Body of pancreas (tissue), 4 donors: ENCODE measurements at regions not wholly inside any gene's neighbourhood (a gene's known extent, or its start where the extent isn't known, plus 50 kb on each side); places are given as distances from the start of the nearest gene placed in this dataset.

ENCODE experiments used
- ATAC-seq: fragments of 150-250 bp; one replicate; pipeline ENCODE4 v1.9.1; 2016
- DNase-seq, 4 donors: peaks; one replicate each; pipeline ENCODE4 v3.0.0-alpha.2; 2019
- H3K27ac ChIP-seq, 4 donors: fragments of 200-600 bp; sonication (generic); 1 replicate in 3 of 4; 2 replicates in 1 of 4; pipeline versions ENCODE4 v1.5.1 to v1.6.1; 2016 to 2019; ENCODE audit warnings: mild to moderate bottlenecking in 1 of 4, mixed read lengths in 1 of 4, moderate library complexity in 1 of 4
- H3K27me3 ChIP-seq, 2 donors: fragments of 200-600 bp; sonication (generic); one replicate each; pipeline ENCODE4 v1.6.0; 2016; ENCODE audit warnings: mild to moderate bottlenecking in 1 of 2
- H3K36me3 ChIP-seq, 2 donors: fragments of 200-600 bp; sonication (generic); replicated peaks in 1 of 2; 2 replicates each; pipeline ENCODE4 v1.5.1; 2016; ENCODE audit warnings: low read depth in 2 of 2; ENCODE audit not compliant: insufficient read depth in 1 of 2
- H3K4me1 ChIP-seq: fragments of 200-600 bp; sonication (generic); one replicate; pipeline ENCODE4 v1.6.0; 2016
- H3K4me3 ChIP-seq, 2 donors: fragments of 200-600 bp; sonication (generic); 1 replicate in 1 of 2; 2 replicates in 1 of 2; pipeline ENCODE4 v1.5.1; 2016 to 2019
- H3K9me3 ChIP-seq, 3 donors: fragments of 200-600 bp; sonication (generic); 1 replicate in 2 of 3; 2 replicates in 1 of 3; pipeline ENCODE4 v1.5.1; 2016
- POLR2A ChIP-seq, 3 donors: fragments of 450-650 bp; IDR thresholded peaks; one replicate each; pipeline ENCODE4 v1.6.1; 2016; ENCODE audit warnings: antibody characterized with exemption in 3 of 3, mild to moderate bottlenecking in 2 of 3
- WGBS, 2 donors: methylation state at CpG; one replicate each; pipeline ENCODE4 v1.1.5; 2017; 5-methylcytosine and 5-hydroxymethylcytosine counted together
- intact Hi-C: fragments of 100-400 bp; cut with DNase I; formaldehyde crosslinking; loops from one replicate; pipeline ENCODE4 v1.15.1; 2023
- TF ChIP-seq, protein P1 (sequence below), 7 experiments: fragments of 450-650 bp in 4 of 7; fragments of 200-600 bp in 3 of 7; sonication (generic) in 3 of 7; IDR thresholded peaks; one replicate each; pipeline ENCODE4 v1.5.1; 2016 to 2019; ENCODE audit warnings: antibody characterized with exemption in 7 of 7

DNA sequence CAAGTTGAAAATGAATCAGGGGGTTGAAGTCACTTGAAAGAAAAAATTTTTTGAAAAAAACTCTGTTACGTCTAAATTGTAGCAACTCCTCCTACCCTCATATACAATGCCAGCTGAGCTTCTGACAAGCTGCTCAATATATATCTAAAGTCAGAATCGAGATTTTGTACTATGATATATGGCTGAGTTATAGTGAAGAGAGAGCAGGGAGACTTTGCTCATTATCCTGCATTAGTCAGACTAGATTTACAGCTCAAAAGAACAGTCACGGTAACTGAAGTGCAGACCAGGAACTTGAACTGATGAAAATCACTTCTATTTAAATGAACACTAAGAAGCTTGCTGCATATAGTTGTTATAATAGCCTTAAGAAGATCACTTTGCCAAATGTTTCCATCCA, 153.1 kb downstream of the LACC1 start:
- WGBS, 2 donors, result 71 to 77% methylated on average over 3 of the region's 3 CpGs
- TF ChIP-seq, protein P1, sequence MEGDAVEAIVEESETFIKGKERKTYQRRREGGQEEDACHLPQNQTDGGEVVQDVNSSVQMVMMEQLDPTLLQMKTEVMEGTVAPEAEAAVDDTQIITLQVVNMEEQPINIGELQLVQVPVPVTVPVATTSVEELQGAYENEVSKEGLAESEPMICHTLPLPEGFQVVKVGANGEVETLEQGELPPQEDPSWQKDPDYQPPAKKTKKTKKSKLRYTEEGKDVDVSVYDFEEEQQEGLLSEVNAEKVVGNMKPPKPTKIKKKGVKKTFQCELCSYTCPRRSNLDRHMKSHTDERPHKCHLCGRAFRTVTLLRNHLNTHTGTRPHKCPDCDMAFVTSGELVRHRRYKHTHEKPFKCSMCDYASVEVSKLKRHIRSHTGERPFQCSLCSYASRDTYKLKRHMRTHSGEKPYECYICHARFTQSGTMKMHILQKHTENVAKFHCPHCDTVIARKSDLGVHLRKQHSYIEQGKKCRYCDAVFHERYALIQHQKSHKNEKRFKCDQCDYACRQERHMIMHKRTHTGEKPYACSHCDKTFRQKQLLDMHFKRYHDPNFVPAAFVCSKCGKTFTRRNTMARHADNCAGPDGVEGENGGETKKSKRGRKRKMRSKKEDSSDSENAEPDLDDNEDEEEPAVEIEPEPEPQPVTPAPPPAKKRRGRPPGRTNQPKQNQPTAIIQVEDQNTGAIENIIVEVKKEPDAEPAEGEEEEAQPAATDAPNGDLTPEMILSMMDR (IDR thresholded peaks at IDR 0.05), result no peak
- TF ChIP-seq POLR2A (IDR thresholded peaks at IDR 0.05), result no peak
- Histone ChIP-seq H3K4me1 (no peaks in the 10 kb centered on the region), H3K27ac (no peak overlapping the region), H3K4me3 (no peak overlapping the region), H3K9me3 (no peaks in the 10 kb centered on the region), H3K27me3 (no peaks in the 10 kb centered on the region), H3K36me3 (no peaks in the 10 kb centered on the region)
- ATAC-seq (no peak), DNase-seq (no peak)
- intact Hi-C loops, result no loop called here

DNA sequence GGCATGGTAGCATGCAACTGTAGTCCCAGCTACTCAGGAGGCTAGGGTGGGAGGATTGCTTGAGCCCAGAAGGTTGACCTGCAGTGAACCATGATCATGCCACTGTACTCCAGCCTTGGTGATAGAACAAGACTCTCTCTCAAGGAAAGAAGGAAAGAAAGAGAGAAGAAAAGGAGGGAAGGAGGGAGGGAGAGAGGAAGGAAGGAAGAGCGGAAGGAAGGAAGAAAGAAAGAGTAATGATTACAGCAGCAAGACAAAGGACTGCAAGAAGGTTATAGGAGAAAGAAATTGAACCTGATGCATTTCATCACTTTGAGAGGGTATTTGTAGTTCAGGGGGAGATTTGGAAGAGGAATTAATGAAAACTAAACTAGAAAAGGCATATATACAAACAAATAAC, 155.7 kb downstream of the LACC1 start:
- H3K27me3 ChIP-seq, result no peaks in the 10 kb centered on the region
- intact Hi-C loops, result no loop called here
- no peak for TF ChIP-seq POLR2A (IDR thresholded peaks at IDR 0.05)
- TF ChIP-seq, protein P1 (IDR thresholded peaks at IDR 0.05), result no peak
- H3K9me3 ChIP-seq, result no peaks in the 10 kb centered on the region
- no peak overlapping the region for H3K4me3 ChIP-seq
- no peak overlapping the region for H3K27ac ChIP-seq
- DNase-seq, result no peak
- 58 to 100% methylated on average over 1 of the region's 1 CpG for WGBS, 2 donors
- no peak for ATAC-seq
- H3K4me1 ChIP-seq, result no peaks in the 10 kb centered on the region
- H3K36me3 ChIP-seq, result no peaks in the 10 kb centered on the region

DNA sequence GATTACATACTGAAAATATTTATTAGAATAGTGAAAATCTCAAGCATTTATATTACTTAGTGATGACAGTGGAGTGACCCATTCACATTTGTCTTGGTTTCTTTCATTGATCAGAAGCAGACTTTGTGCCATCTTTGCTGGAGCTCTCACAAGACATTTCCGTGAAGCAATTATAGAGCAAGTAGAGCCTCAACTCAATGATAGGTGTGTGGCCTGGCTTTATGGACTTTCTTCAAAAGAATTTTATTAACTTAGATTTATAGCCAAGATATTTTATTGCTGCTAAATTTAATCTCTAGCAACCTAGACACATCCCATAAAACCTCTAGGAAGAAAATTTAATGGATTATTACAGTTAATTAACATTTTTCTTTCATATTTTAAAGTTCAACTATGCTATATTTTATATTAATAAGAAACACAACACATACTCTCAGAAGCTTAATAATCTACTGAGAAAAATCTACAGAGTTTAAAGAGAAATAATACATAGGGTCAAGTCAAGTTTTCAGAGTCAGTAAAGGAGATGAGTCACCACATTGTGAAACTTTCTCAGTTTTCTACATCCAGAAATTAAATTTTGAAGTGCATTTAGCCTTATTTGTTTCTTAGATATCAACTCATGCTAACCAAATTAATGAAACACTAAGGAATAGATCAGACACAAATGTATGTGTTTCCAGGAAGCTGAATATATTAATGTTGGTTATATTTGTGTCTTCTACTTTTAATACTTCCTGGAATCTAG, 160.5 kb downstream of the LACC1 start:
- H3K36me3 ChIP-seq, result no peaks in the 10 kb centered on the region
- H3K4me3 ChIP-seq, result no peak overlapping the region
- H3K27ac ChIP-seq, result peak overlapping the region in 1 of 4 donors; percentile 6
- intact Hi-C loops, result loop anchor here (10.0 kb wide), 2 partner anchors 125 to 405 kb away; no protein-coding TSS in a partner anchor
- TF ChIP-seq, protein P1 (IDR thresholded peaks at IDR 0.05), result no peak
- TF ChIP-seq POLR2A (IDR thresholded peaks at IDR 0.05), result no peak
- no peaks in the 10 kb centered on the region for H3K27me3 ChIP-seq
- 79 to 83% methylated on average over 1 of the region's 1 CpG for WGBS, 2 donors
- no peaks in the 10 kb centered on the region for H3K4me1 ChIP-seq
- H3K9me3 ChIP-seq, result no peaks in the 10 kb centered on the region
- DNase-seq, result no peak
- no peak for ATAC-seq

DNA sequence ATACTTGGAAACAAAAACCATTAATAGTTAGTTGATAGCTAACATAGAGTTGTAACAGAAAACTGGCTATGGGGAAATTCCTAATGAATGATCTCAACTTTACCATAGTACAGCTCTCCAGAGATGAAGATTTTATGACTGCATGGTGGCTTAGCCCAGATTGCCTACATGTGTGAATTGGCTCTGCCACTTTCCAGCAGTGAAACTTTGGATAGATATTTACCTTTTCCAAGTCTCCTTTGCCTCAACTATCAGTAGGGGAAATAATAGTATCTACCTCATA, 161.1 kb downstream of the LACC1 start:
- DNase-seq (no peak), ATAC-seq (no peak)
- H3K27ac ChIP-seq, result peak overlapping the region in 1 of 4 donors; percentile 6
- no peaks in the 10 kb centered on the region for H3K4me1 ChIP-seq
- H3K27me3 ChIP-seq, result no peaks in the 10 kb centered on the region
- intact Hi-C loops, result loop anchor here (10.0 kb wide), 2 partner anchors 126 to 404 kb away; no protein-coding TSS in a partner anchor
- no peaks in the 10 kb centered on the region for H3K9me3 ChIP-seq
- TF ChIP-seq POLR2A (IDR thresholded peaks at IDR 0.05), result no peak
- TF ChIP-seq, protein P1 (IDR thresholded peaks at IDR 0.05), result no peak
- H3K36me3 ChIP-seq, result no peaks in the 10 kb centered on the region
- H3K4me3 ChIP-seq, result no peak overlapping the region
